WTC11 (cell line): ENCODE measurements at regions not wholly inside any gene's neighbourhood (a gene's known extent, or its start where the extent isn't known, plus 50 kb on each side); places are given as distances from the start of the nearest gene placed in this dataset.

Experiments
- ATAC-seq: fragments of 200-7000 bp; cut with Tn5 transposase; 2 replicates; pipeline ENCODE4 v1.10.0; 2021; ENCODE audit warnings: mild to moderate bottlenecking, moderate library complexity
- CTCF ChIA-PET: fragments of 300-600 bp; sonication (Branson Sonifier 250); formaldehyde crosslinking; loops from one replicate; lab custom pipeline; 2021; ENCODE audit warnings: antibody characterized with exemption; lab: Charles Lee
- POLR2A ChIA-PET: fragments of 350-600 bp; sonication (Branson Sonifier 250); formaldehyde crosslinking; loops from one replicate; lab custom pipeline; 2021; ENCODE audit warnings: antibody characterized with exemption; lab: Charles Lee
- DNase-seq: peaks from one replicate; pipeline ENCODE4 v3.0.0; 2021; ENCODE audit warnings: low spot score
- H3K27ac Mint-ChIP-seq: 2 replicates; pipeline ENCODE4 v1.8.0; 2021; ENCODE audit warnings: mixed read lengths
- H3K27me3 Mint-ChIP-seq: 2 replicates; pipeline ENCODE4 v1.8.0; 2021; ENCODE audit warnings: low read depth, mild to moderate bottlenecking, moderate library complexity, mixed read lengths
- H3K36me3 Mint-ChIP-seq: 2 replicates; pipeline ENCODE4 v1.8.0; 2021; ENCODE audit warnings: mixed read lengths
- H3K4me1 Mint-ChIP-seq: 2 replicates; pipeline ENCODE4 v1.8.0; 2022; ENCODE audit warnings: mixed read lengths
- H3K4me3 Mint-ChIP-seq: 2 replicates; pipeline ENCODE4 v1.8.0; 2021; ENCODE audit warnings: mild to moderate bottlenecking, moderate library complexity, mixed read lengths
- H3K9me3 Mint-ChIP-seq: 2 replicates; pipeline ENCODE4 v1.8.0; 2021; ENCODE audit warnings: mixed read lengths
- ARID4B ChIP-seq: sonication (generic); formaldehyde crosslinking; IDR thresholded peaks from 2 replicates; pipeline ENCODE4 v1.8.0; 2023; ENCODE audit warnings: missing genetic modification reagents, mild to moderate bottlenecking, borderline replicate concordance
- ATF3 ChIP-seq: sonication (generic); formaldehyde crosslinking; conservative IDR thresholded peaks from 2 replicates; pipeline ENCODE4 v1.8.1; 2022; ENCODE audit warnings: mild to moderate bottlenecking, missing genetic modification reagents
- GABPB1 ChIP-seq: sonication (generic); formaldehyde crosslinking; IDR thresholded peaks from 2 replicates; pipeline ENCODE4 v1.8.1; 2023; ENCODE audit warnings: mild to moderate bottlenecking, missing genetic modification reagents
- MXD4 ChIP-seq: fragments of 250-450 bp; sonication (Bioruptor Pico); IDR thresholded peaks from 2 replicates; pipeline ENCODE4 v1.8.0; 2021; ENCODE audit warnings: mild to moderate bottlenecking, moderate library complexity, borderline replicate concordance
- NR1H2 ChIP-seq: sonication (generic); formaldehyde crosslinking; IDR thresholded peaks from 2 replicates; pipeline ENCODE4 v1.9.0; 2021; ENCODE audit warnings: mild to moderate bottlenecking, moderate library complexity, missing genetic modification reagents
- PRDM15 ChIP-seq: sonication (generic); formaldehyde crosslinking; IDR thresholded peaks from 2 replicates; pipeline ENCODE4 v1.8.0; 2022; ENCODE audit warnings: missing genetic modification reagents
- SMAD4 ChIP-seq: sonication (generic); formaldehyde crosslinking; IDR thresholded peaks from 2 replicates; pipeline ENCODE4 v1.8.0; 2022; ENCODE audit warnings: mild to moderate bottlenecking, missing genetic modification reagents
- SOX15 ChIP-seq: fragments of 250-450 bp; sonication (Bioruptor Pico); IDR thresholded peaks from 2 replicates; pipeline ENCODE4 v1.9.0; 2021; ENCODE audit warnings: mild to moderate bottlenecking
- TEAD1 ChIP-seq: sonication (generic); formaldehyde crosslinking; IDR thresholded peaks from 2 replicates; pipeline ENCODE4 v1.8.0; 2022; ENCODE audit warnings: mild to moderate bottlenecking, missing genetic modification reagents
- USF1 ChIP-seq: sonication (generic); formaldehyde crosslinking; IDR thresholded peaks from 2 replicates; pipeline ENCODE4 v1.8.0; 2022; ENCODE audit warnings: mild to moderate bottlenecking, missing genetic modification reagents
- USF2 ChIP-seq: sonication (generic); formaldehyde crosslinking; IDR thresholded peaks from 2 replicates; pipeline ENCODE4 v1.8.1; 2023; ENCODE audit warnings: mild to moderate bottlenecking, missing genetic modification reagents, moderate library complexity
- ZBTB21 ChIP-seq: sonication (generic); formaldehyde crosslinking; IDR thresholded peaks from 2 replicates; pipeline ENCODE4 v1.8.1; 2023; ENCODE audit warnings: mild to moderate bottlenecking, missing genetic modification reagents, borderline replicate concordance
- ZNF281 ChIP-seq: sonication (generic); formaldehyde crosslinking; IDR thresholded peaks from 2 replicates; pipeline ENCODE4 v1.8.0; 2023; ENCODE audit warnings: mild to moderate bottlenecking, missing genetic modification reagents
- ZNF425 ChIP-seq: fragments of 250-450 bp; sonication (Bioruptor Pico); conservative IDR thresholded peaks from 2 replicates; pipeline ENCODE4 v1.9.0; 2021; ENCODE audit warnings: mild to moderate bottlenecking

- Mint-ChIP-seq H3K9me3 (peaks cover 15% of the 10 kb centered on the region), H3K36me3 (peaks cover 4% of the 10 kb centered on the region; the same call in 1 of the 2 replicates), H3K4me3 (no peak overlapping the region), H3K4me1 (no peaks in the 10 kb centered on the region), H3K27me3 (no peaks in the 10 kb centered on the region; the same call in 1 of the 2 replicates), H3K27ac (no peak overlapping the region)
- ChIA-PET CTCF (interaction anchor here (0.8 to 2.4 kb wide), 12 partner anchors 9 to 254 kb away, joined by 3 to 6 read pairs (median 4); no protein-coding TSS in a partner anchor), POLR2A (no interaction called here)
- ATAC-seq = no peak
- DNase-seq = no peak
- TF ChIP-seq USF2 (CRISPR knock-in tag) = peak; percentile 37
- TF ChIP-seq ATF3 = no peak
These were observed 68.6 kb upstream of the CACUL1 start for GRCh38 chr10:118823256-118823907.

- no peak overlapping the region for H3K27ac Mint-ChIP-seq
- H3K4me3 Mint-ChIP-seq = no peak overlapping the region
- H3K4me1 Mint-ChIP-seq = no peaks in the 10 kb centered on the region
- ChIA-PET CTCF (interaction anchor here (0.7 to 1.5 kb wide), 3 partner anchors 11 to 19 kb away, joined by 3 to 6 read pairs (median 5); no protein-coding TSS in a partner anchor), POLR2A (no interaction called here)
- peaks cover 6% of the 10 kb centered on the region; the same call in 1 of the 2 replicates for H3K36me3 Mint-ChIP-seq
- no peaks in the 10 kb centered on the region; the same call in 1 of the 2 replicates for H3K27me3 Mint-ChIP-seq
- TF ChIP-seq NR1H2 (CRISPR knock-in tag) (no peak), USF1 (no peak), MXD4 (CRISPR knock-in tag) (no peak), PRDM15 (no peak), TEAD1 (CRISPR knock-in tag) (no peak), GABPB1 (CRISPR knock-in tag) (no peak), SOX15 (no peak), SMAD4 (CRISPR knock-in tag) (no peak), ZNF425 (CRISPR knock-in tag) (no peak), ZNF281 (CRISPR knock-in tag) (no peak), ARID4B (CRISPR knock-in tag) (no peak), USF2 (CRISPR knock-in tag) (no peak), ZBTB21 (CRISPR knock-in tag) (no peak)
- ATAC-seq = no peak
- H3K9me3 Mint-ChIP-seq = peaks cover 19% of the 10 kb centered on the region
- DNase-seq = no peak
These were observed 72.3 kb upstream of the CACUL1 start for GRCh38 chr10:118827053-118827452.
